ENCODE measurements at regions not wholly inside any gene's neighbourhood (a gene's known extent, or its start where the extent isn't known, plus 50 kb on each side); places are given as distances from the start of the nearest gene placed in this dataset.
"Not testable (repeated sequence)": the region's sequence is repeated elsewhere in the genome, so short reads cannot be mapped to it uniquely, and the experiment has no call there.

GRCh38 chr14:82757776-82758175 is 1224.1 kb upstream of the SEL1L start:
- no peak for DNase-seq

GRCh38 chr14:82759656-82760055 is 1226.0 kb upstream of the SEL1L start:
- no peak for DNase-seq

- no peak for DNase-seq
These were observed 1232.5 kb upstream of the SEL1L start for GRCh38 chr14:82766123-82766522.

- DNase-seq, result no peak
These were observed 1233.3 kb upstream of the SEL1L start for GRCh38 chr14:82766996-82767395.

GRCh38 chr14:82776958-82777357 is 1243.3 kb upstream of the SEL1L start:
- DNase-seq, result no peak

- DNase-seq, result no peak
These were observed 1244.4 kb upstream of the SEL1L start for GRCh38 chr14:82778008-82778590.

- no peak for DNase-seq
These were observed 1244.9 kb upstream of the SEL1L start for GRCh38 chr14:82778601-82779000.

- no peak for DNase-seq
These were observed 1245.6 kb upstream of the SEL1L start for GRCh38 chr14:82779301-82779700.

- DNase-seq, result no peak
These were observed 1252.3 kb upstream of the SEL1L start for GRCh38 chr14:82785756-82786482.

- DNase-seq, result no peak
These were observed 1252.8 kb upstream of the SEL1L start for GRCh38 chr14:82786483-82786880.

GRCh38 chr14:82796086-82796485 is 1262.4 kb upstream of the SEL1L start:
- DNase-seq, result no peak

GRCh38 chr14:82798276-82798675 is 1264.6 kb upstream of the SEL1L start:
- no peak for DNase-seq

- no peak for DNase-seq
These were observed 1272.5 kb upstream of the SEL1L start for GRCh38 chr14:82805892-82806825.

GRCh38 chr14:82811246-82811645 is 1277.6 kb upstream of the SEL1L start:
- no peak for DNase-seq

- not testable (repeated sequence) for DNase-seq
These were observed 1280.7 kb upstream of the SEL1L start for GRCh38 chr14:82814339-82814738.

- no peak for DNase-seq
These were observed 1296.9 kb upstream of the SEL1L start for GRCh38 chr14:82830596-82830995.

- no peak for DNase-seq
These were observed 1302.8 kb upstream of the SEL1L start for GRCh38 chr14:82836256-82836950.

- no peak for DNase-seq
These were observed 1304.0 kb upstream of the SEL1L start for GRCh38 chr14:82837611-82838140.

- no peak for DNase-seq
These were observed 1316.9 kb upstream of the SEL1L start for GRCh38 chr14:82850576-82850975.

GRCh38 chr14:82854131-82854530 is 1320.5 kb upstream of the SEL1L start:
- DNase-seq, result no peak

- DNase-seq, result no peak
These were observed 1321.2 kb upstream of the SEL1L start for GRCh38 chr14:82854901-82855300.

GRCh38 chr14:82855912-82856391 is 1322.3 kb upstream of the SEL1L start:
- no peak for DNase-seq

- no peak for DNase-seq
These were observed 1327.7 kb upstream of the SEL1L start for GRCh38 chr14:82861313-82861712.

Data from activated CD4-positive, alpha-beta T cell treated with anti-CD3 and anti-CD28 coated beads for 4 hours (primary cell).